DMS53 (cell line): ENCODE measurements at regions not wholly inside any gene's neighbourhood (a gene's known extent, or its start where the extent isn't known, plus 50 kb on each side); places are given as distances from the start of the nearest gene placed in this dataset.
A peak's percentile ranks its signal among the peaks of the same experiment; 100 is the strongest.

Experiments
- DNase-seq: peaks from one replicate; lab custom pipeline; 2025; lab: John Stamatoyannopoulos, UW

DNA sequence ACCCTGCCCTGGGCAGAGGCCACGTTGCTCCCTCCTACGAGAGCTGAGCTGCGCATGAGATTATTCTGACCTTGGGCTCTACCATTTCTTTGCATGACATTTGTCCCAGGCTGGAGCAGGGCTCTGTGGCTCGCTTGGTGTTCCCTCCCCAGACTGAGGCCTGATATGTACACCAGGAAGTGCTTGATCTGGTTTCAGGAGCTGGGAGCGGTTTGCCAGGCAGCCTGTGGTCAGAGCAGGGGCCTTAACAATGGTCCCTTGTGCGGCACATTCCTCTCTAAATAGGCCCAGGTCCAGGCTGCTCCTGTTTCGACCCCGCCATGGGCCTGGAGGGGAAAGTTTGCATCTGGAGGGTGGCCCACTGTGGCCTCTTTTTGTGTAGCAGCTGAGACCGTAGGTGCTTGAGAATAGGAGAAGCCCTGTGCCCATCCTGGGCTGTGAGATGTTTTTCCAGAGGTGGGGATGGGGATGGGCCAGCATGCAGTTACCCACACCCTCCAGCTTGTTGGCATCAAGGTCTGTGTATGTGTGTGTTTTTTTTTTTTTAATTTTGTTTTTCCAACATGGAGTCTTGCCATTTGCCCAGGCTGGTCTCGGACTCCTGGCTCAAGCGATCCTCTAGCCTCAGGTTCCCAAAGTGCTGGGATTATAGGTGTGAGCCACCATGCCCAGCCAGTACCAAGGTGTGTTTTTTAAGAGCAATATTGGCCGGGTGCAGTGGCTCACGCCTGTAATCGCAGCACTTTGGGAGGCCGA lies 253.9 kb downstream of the SEC14L1 start:
- no peak for DNase-seq

DNA sequence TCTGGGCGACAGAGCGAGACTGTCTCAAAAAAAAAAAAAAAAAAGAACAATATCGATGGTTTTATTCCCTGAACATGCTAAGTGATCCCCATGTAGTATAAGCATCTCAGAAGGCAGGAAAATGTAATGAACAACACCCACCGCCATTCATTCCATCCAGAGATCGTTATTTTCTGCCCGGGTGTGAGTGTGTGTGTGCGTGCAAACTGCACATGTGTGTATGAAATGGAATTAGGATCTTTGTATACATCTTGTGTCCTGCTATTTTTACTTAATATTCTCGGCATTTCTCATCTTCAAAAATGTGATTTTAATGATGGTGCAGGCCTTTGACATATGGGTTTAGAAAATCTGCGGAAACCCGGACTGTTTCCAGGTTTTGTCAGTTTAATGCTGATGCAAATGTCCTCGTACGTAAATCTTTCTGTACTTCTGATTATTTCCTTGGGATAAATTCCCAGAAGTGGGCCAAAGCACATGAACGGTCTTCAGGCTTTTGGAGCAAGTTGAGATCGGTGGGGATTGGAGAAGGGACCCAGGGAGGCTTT lies 254.8 kb downstream of the SEC14L1 start:
- DNase-seq: no peak

DNA sequence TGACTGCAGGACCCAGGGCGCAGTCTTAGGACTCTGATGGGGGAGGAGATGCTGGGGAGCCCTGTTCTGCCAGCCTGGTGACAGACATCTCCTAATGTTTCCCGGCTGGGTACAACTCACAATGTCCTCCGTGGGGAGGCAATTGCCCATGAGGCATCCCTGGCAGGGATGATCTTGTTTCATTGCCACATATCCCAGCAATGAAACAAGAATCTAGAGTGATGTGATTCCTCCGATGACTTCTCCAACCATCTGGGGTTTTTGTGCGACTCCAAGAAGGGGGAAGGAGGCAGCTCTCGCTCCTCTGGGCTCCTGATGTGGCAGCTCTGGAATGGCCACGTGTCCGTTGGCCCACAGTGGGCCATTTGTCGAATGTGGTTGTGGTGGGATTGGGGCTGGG lies 255.8 kb downstream of the SEC14L1 start:
- DNase-seq: no peak

DNA sequence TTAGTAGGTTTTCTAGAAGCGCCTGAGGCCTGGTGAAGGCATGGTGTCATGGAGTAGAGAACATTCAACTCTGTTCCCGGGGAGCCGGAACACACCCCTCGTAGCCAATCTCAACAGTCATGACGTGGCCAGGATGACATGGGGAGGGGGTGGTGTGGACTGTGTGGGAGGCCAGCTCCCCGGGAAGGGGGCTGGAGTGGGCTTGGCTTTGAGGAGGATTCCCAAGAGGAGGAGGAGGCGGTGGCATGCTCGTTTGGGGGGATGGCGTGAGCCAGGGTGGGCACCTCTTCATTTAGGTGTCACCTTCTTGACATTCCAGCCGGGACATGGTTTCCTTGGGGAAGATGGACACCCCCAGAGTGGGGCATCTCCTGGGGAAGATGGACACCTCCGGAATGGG lies 257.5 kb downstream of the SEC14L1 start:
- no peak for DNase-seq

DNA sequence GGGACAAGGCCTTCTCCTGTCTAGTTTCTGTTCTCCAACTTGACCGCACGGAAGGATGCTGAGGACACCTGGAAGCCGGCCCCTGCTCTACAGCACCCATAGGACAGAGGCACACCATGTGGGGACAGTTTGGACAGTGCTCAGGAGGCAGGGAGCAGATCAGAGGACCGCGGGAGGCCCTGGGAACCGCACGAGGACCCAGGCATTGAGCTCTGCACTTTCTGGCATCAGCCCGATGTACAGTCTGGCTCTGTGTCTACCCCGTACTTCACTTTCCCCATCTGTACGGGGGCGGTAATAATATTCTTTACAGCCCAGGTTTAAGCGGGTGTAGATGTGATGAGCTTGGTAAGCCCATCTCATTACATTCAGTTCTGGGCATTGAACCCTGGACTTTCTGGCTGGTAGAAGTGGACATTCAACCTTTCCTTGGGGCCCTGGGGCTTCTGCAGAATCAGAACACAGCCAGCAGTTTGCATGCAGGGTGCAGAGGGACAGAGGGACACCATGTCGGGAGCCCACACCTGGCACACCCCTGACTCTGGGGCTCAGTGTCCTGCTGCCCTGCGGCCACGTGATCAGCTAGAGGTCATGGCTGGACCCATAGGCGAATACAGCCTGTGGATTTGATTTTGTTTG lies 258.7 kb downstream of the SEC14L1 start:
- DNase-seq: no peak

DNA sequence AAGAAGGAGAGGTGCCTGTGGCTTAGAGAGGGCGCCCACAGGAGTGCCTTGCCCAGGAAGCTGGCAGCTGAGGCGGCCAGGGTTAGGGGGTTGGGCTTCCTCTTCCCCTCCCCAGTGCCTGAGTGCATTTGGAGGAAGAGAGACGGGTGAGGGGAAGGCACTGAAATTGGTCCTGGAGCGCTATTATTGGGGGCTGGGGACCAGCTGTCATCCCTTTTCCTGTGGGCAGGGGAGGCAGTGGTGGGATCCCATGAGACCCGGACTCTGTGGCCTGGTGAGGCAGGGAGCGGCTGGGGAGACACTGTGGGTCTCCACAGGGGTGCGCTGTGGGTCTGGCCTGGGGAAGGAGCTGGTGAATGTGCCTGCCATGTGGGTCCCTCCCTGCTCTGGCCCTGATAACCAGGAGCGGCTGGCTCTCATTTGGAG lies 259.7 kb downstream of the SEC14L1 start:
- peak; percentile 18 for DNase-seq

DNA sequence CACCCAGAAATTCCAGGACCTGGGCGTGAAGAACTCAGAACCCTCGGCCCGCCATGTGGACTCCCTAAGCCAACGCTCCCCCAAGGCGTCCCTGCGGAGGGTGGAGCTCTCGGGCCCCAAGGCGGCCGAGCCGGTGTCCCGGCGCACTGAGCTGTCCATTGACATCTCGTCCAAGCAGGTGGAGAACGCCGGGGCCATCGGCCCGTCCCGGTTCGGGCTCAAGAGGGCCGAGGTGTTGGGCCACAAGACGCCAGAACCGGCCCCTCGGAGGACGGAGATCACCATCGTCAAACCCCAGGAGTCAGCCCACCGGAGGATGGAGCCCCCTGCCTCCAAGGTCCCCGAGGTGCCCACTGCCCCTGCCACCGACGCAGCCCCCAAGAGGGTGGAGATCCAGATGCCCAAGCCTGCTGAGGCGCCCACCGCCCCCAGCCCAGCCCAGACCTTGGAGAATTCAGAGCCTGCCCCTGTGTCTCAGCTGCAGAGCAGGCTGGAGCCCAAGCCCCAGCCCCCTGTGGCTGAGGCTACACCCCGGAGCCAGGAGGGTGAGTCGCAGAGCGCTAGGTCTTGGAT lies 261.5 kb downstream of the SEC14L1 start:
- no peak for DNase-seq

DNA sequence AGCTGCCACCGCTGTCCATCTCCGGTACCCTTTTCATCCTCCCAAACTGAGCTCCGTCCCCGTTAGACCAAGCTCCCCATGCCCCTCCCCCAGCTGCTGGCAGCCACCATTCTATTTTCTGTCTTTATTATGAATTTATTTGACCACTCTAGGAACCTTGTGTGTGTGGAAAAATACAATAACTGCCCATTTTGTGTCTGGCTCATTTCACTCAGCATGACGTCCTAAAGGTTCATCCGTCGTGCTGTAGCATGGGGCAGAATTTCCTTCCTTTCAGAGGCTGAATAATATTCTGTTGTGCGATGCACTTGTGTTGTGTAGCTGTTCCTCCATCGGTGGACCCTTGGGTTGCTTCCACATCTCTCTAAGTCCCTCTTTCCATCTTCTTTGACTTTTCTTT lies 263.1 kb downstream of the SEC14L1 start:
- no peak for DNase-seq

DNA sequence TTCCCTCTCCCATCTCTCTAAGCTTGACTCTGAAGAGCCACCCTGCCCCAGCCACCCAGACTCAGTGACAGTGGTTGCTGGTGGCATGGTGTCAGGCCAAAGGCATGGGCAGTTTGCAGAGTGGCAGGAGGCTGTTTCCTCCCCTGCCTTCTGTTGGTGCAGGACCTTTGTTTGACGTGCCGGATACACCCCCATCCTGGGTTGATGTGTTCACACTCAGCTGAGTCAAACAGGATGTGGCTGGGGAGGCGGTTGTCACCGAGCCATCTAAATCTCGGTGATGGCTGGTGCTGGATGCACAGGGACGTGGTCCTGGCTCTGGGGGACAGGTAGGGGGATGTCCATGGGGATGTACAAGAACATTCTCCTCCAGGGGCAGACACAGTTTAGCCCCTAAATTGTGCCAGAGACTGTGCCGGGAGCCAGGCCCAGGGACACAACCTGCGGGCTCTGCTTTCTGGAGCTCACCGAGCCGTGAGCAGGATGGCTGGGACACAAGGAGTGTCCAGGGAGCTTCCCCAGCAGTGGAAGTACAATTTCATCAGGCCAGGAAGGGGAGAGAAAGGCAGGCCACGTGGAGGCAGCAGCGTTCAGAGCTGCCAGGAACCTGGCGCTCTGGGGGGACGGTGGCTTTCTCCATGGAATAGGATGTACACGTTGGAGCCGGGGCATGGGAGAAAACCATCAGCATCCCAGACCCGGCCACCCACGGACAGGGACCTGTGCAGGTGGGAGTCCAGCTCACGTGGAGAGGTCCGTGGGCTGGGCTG lies 264.2 kb downstream of the SEC14L1 start:
- no peak for DNase-seq

DNA sequence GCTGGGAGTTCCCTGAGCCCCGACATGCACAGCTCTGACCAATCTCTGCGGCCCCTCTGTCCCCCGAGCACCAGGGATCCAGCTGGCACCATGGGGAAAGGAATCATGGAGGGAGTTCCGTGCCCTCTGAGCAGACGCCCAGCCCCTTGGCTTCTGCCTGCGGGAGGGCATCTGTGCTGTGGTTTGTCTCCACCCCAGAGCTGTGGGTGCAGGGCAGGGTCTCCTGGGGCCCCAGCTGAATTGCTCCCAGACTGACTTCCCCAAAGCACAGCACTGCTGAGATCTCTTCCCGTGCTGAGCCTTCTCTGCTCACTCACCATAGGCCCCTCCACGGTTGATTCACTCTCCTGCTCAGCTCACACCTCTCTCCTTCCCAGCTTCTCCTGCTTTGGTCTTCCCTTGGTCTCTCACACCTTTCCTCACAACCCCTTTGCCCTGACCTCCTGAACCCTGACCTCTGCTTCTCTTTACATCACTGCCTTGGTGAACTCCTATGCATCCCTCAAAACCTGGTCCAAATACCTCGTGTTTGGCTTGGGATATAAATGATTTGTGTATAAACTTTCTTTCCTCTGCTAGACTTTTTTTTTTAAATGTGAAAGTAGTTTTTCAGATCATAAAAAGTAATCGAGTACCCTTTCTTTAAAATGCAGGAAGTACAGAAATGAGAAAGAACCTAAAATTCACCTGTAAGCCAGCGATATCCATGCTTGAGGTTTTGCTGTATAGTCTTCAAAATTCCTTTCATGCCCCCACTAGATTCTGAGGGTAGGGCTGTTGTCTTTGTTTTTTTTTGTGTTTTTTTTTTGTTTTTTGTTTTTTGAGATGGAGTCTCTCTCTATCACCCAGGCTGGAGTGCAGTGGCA lies 265.3 kb downstream of the SEC14L1 start:
- DNase-seq: no peak

DNA sequence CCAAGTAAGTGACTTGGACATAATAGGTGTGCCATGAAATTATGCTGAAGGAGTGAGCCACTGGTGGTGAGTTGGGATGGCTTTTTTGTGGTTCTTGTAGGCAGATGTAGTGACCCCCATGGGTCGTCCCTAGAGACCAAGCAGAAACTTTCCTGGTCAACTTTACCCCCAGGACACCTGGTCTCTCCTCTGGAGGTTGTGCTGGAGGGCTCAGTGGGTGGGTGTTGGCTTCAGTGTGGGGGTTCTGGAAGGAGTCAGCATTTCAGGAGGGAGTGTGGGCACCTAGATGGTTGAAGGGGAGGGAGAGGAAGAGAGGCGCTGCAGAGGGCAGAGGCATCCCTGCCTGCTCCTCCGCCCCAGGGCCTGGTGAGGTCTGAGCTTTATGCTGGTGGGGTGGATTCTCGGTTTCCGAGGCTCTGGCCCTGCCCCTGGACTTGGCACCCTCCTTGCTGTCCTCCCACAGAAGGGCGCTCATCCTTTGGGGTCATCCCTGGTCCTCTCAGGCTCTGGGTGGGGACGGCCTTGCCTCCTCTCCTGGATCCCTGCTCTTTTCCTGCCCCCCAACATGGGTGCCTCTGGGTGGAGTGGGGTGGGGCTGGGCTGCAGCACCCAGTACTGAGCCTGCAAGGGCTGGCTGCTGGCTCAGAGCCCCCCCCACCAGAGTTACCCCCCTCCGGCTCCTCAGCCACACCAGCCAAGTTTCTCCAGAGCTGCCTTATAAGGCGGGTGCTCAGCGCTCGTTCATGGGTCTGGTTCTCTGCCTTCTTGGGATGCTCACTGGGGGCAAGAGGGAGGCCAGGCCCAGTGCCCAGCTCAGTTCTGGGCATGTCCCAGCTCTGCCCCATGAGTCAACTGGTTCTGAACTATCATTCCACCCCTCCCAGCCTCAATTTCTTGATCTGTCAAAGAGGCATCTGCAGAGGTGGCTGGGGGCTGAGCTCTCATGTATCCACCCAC lies 266.8 kb downstream of the SEC14L1 start:
- no peak for DNase-seq

DNA sequence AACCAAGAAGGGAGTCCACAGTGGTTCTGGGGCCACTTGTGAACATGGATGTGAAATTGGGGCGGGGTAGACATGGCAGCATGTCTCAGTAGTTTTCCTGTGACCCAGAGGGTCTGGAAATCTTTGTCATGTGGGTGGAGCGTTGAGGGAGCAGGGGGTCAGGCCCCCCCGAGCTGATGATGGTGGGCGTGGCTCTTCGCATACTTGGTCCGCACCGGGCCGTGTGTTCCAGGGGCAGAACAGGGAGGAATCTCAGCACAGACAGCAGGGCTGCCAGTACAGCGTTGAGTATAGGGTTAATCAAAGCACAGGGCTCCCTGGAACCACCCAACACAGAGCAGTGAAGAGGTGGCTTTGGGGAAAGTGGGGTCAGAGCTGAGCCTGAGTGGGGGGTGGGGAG lies 267.5 kb downstream of the SEC14L1 start:
- DNase-seq: no peak

DNA sequence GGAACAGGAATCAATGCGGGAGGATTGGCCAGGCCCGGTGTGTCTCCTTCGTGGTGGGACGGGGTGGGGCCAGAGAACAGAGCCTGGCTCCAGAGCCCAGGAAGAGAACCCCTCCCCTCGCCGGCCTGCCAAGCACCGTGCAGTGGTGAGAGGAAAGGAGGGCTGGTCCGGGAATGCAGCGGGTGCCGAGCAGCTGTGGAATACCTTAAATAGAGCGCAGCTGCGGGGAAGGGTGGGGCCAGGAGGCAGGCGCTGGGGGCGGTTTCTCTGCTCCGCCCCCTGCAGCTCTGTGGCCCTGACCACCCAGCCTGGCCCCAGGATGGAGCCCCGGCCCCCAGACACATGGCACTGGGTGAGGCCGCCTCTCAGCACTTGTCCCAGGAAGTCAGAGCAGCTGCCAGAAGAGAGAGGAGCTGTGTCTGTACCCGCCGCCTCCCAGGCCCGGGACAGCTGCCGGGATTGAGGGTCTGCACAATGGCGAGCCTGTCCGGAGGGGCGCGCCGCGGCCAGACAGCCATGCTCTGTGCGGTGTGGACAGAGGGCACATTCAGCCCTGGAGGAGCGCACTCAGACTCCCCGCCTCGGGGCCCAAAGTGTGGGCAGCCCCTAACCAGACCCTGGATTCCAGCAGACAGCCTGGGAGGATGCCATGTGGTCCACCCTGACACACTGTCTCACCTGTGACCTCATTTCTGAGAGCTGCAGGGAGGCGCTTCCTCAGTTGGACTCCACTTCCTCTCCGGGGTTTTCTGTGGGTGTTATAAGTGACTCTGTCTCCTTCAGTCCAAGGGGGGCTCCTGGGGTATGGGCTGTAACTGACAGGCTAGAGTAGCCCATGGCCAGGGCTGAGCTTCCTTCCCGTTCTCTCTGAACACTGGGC lies 268.8 kb downstream of the SEC14L1 start:
- no peak for DNase-seq

DNA sequence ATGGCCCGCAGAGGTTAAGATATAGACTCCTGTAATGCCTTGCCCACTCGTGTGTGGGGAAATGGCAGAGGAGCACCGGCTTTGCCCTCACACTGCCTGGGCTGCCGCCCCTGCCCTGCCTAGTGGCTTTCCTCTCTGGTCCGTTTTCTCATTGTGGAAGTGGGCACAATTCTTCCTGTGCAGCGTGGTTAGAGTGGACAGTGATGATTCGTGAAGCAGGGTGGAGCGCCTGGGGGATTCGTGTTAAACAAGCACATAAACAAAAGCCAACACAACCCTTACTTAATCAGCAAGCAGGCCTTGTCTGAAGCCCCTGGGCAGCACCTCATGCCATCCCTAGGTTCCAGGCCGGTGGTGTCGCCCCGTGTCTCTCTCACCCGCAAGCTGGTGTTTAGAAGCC lies 269.7 kb downstream of the SEC14L1 start:
- DNase-seq: no peak

DNA sequence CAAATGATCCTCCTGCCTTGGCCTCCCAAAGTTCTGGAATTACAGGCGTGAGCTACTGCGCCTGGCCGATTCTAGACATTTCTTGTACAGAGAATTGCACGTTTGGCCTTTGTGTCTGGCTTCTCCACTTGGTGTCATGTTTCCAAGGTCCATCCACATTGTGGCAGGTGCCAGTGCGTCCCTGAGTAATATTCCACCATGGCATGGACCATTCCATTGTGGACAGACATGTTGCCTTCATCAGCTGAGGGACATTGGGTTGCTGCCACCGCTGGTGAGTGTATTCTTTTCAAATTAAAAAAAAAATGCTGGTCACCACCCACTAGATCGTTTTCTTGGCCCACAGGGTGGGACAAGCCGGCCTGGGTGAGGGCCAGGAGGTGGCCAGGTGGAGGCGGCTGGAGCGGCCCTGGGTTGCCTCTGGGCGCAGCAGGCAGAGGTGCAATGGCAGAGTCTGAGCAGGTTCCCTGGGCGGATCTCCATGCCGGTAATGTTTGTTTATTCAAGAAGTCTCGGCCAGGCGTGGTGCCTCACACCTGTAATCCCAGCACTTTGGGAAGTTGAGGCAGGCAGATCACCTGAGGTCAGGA lies 274.1 kb downstream of the SEC14L1 start:
- no peak for DNase-seq

DNA sequence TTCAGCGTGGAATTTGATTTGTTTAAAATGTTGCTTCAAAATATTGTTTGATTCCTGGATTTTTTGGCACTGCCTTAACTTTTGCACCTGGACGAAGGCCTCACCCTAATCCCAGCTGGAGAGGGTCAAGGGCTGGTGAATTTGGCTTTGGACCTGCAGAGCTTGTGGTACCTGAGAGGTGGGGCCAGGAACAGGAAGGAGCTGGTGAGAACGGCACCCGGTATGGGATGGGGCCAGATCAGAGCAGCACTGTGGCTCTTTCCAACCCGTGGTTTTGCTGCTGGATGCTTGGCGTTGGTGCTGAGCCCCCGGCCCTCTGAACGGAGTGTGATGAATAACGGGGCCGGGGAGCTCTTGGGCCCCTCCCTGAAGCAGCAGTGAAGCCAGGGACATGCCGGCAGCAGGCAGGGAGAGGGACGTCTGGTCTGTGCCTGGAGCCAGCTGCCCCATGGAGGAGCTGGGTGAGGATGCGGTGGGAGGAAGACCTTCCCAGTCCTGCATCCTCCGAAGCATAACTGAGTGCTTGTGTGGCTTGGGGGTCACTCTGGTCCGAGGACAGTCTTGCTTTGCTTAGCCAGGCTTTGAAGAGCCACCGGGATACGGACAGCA lies 275.4 kb downstream of the SEC14L1 start:
- no peak for DNase-seq

DNA sequence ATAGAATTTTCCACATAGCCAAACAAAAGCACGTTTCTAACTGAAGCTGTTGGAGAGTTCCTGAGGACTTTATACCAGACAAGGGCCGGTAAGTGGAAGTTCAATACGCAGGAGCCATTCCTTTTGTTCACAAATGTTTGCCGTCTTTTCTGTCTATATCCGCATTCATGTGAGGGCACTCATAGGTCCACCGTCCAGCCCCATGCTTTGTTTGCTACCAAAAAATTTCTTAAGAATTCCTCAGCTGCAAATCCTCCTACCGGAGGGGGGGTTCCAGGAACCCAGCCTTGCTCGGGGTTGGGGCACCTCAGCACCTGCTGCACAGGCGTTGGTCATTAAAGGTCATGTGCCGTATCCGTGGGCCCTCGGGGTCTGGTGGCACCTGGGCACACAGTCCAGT lies 276.8 kb downstream of the SEC14L1 start:
- DNase-seq: peak; percentile 45

DNA sequence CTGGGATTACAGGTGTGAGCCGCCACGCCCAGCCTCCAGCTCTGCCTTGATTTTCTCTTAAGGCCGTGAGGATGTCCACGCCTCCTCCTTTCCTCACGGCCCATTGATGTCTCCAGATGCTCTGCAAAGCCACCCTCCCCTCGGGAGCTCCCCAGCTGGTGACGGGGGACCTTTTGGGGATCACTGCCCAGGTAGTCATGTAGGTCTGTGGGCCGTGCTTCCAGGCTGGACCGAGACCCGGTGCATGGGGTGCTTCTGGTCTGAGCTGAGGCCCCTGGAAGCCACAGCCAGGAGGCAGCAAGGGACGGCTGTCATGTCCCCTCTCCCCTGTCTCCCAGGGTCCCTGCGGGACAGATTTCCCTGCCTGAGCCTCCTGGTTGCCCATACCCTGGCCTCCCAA lies 277.8 kb downstream of the SEC14L1 start:
- no peak for DNase-seq
